GM12878 (cell line): ENCODE measurements at regions not wholly inside any gene's neighbourhood (a gene's known extent, or its start where the extent isn't known, plus 50 kb on each side); places are given as distances from the start of the nearest gene placed in this dataset.

ENCODE experiments used
- CBX5 ChIP-seq: sonication (generic); IDR thresholded peaks from 2 replicates; pipeline ENCODE4 v1.6.1; 2016; ENCODE audit warnings: low read depth, moderate library complexity, mild to moderate bottlenecking, inconsistent platforms
- CEBPB ChIP-seq, 2 experiments: fragments of 150-350 bp in 1 of 2; IDR thresholded peaks; 2 replicates each; pipeline ENCODE4 v1.6.1; 2012 to 2014; ENCODE audit warnings: low read depth in 2 of 2, low read length in 2 of 2, borderline replicate concordance in 1 of 2, inconsistent platforms in 1 of 2
- FOXK2 ChIP-seq: fragments of 450-650 bp; IDR thresholded peaks from 2 replicates; pipeline ENCODE4 v1.6.1; 2017; ENCODE audit warnings: mild to moderate bottlenecking, moderate library complexity
- FOXM1 ChIP-seq: IDR thresholded peaks from 2 replicates; pipeline ENCODE4 v1.6.1; 2012; ENCODE audit warnings: low read depth, mild to moderate bottlenecking, inconsistent platforms, low read length, moderate library complexity
- NR2C1 ChIP-seq: fragments of 450-650 bp; IDR thresholded peaks from 2 replicates; pipeline ENCODE4 v1.6.1; 2017; ENCODE audit warnings: antibody characterized with exemption, mild to moderate bottlenecking, moderate library complexity
- PML ChIP-seq: IDR thresholded peaks from 2 replicates; pipeline ENCODE4 v1.6.1; 2012; ENCODE audit warnings: low read length, inconsistent platforms
- PRDM15 ChIP-seq: fragments of 450-650 bp; formaldehyde crosslinking; IDR thresholded peaks from 2 replicates; pipeline ENCODE4 v1.4.0; 2020; ENCODE audit warnings: mild to moderate bottlenecking, moderate library complexity
- ZNF217 ChIP-seq: fragments of 450-650 bp; IDR thresholded peaks from 2 replicates; pipeline ENCODE4 v1.6.1; 2017; ENCODE audit warnings: antibody characterized with exemption, mild to moderate bottlenecking
- TF ChIP-seq, protein P1 (sequence below): fragments of 150-350 bp; IDR thresholded peaks from 2 replicates; pipeline ENCODE4 v1.6.1; 2016; ENCODE audit warnings: low read depth, low read length
- TF ChIP-seq, protein P2 (sequence below), 3 experiments: IDR thresholded peaks in 2 of 3; conservative IDR thresholded peaks in 1 of 3; 2 replicates each; pipeline ENCODE4 v1.5.1; 2011; ENCODE audit warnings: low read depth in 3 of 3, low read length in 3 of 3, mild to moderate bottlenecking in 3 of 3, control low read depth in 2 of 3, moderate library complexity in 2 of 3, inconsistent platforms in 1 of 3, mixed read lengths in 1 of 3; ENCODE audit not compliant: control insufficient read depth in 2 of 3, insufficient read depth in 1 of 3; ENCODE audit errors: extremely low read depth in 1 of 3
- TF ChIP-seq, protein P3 (sequence below): fragments of 450-650 bp; IDR thresholded peaks from 2 replicates; pipeline ENCODE4 v1.6.1; 2014; ENCODE audit warnings: mild to moderate bottlenecking
- TF ChIP-seq, protein P4 (sequence below): fragments of 450-650 bp; formaldehyde crosslinking; IDR thresholded peaks from 2 replicates; pipeline ENCODE4 v1.5.0; 2022; ENCODE audit warnings: mild to moderate bottlenecking, missing genetic modification characterization
- TF ChIP-seq, protein P5 (sequence below): fragments of 450-650 bp; IDR thresholded peaks from 2 replicates; pipeline ENCODE4 v1.6.1; 2017; ENCODE audit warnings: borderline replicate concordance

GRCh38 chr3:177426878-177427495, 229.7 kb upstream of the TBL1XR1 start (continued):
- TF ChIP-seq, protein P1, sequence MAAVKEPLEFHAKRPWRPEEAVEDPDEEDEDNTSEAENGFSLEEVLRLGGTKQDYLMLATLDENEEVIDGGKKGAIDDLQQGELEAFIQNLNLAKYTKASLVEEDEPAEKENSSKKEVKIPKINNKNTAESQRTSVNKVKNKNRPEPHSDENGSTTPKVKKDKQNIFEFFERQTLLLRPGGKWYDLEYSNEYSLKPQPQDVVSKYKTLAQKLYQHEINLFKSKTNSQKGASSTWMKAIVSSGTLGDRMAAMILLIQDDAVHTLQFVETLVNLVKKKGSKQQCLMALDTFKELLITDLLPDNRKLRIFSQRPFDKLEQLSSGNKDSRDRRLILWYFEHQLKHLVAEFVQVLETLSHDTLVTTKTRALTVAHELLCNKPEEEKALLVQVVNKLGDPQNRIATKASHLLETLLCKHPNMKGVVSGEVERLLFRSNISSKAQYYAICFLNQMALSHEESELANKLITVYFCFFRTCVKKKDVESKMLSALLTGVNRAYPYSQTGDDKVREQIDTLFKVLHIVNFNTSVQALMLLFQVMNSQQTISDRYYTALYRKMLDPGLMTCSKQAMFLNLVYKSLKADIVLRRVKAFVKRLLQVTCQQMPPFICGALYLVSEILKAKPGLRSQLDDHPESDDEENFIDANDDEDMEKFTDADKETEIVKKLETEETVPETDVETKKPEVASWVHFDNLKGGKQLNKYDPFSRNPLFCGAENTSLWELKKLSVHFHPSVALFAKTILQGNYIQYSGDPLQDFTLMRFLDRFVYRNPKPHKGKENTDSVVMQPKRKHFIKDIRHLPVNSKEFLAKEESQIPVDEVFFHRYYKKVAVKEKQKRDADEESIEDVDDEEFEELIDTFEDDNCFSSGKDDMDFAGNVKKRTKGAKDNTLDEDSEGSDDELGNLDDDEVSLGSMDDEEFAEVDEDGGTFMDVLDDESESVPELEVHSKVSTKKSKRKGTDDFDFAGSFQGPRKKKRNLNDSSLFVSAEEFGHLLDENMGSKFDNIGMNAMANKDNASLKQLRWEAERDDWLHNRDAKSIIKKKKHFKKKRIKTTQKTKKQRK: no peak
- TF ChIP-seq CBX5: peak; percentile 100
- TF ChIP-seq, protein P2, sequence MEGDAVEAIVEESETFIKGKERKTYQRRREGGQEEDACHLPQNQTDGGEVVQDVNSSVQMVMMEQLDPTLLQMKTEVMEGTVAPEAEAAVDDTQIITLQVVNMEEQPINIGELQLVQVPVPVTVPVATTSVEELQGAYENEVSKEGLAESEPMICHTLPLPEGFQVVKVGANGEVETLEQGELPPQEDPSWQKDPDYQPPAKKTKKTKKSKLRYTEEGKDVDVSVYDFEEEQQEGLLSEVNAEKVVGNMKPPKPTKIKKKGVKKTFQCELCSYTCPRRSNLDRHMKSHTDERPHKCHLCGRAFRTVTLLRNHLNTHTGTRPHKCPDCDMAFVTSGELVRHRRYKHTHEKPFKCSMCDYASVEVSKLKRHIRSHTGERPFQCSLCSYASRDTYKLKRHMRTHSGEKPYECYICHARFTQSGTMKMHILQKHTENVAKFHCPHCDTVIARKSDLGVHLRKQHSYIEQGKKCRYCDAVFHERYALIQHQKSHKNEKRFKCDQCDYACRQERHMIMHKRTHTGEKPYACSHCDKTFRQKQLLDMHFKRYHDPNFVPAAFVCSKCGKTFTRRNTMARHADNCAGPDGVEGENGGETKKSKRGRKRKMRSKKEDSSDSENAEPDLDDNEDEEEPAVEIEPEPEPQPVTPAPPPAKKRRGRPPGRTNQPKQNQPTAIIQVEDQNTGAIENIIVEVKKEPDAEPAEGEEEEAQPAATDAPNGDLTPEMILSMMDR (IDR thresholded peaks at IDR 0.05 in 2 of 3, conservative IDR thresholded peaks at IDR 0.05 in 1 of 3; ENCODE audit: control insufficient read depth in 2 of 3, extremely low read depth in 1 of 3, insufficient read depth in 1 of 3, low read depth in 3 of 3, low read length in 3 of 3): no peak
- no peak for TF ChIP-seq CEBPB (IDR thresholded peaks at IDR 0.05; ENCODE audit: borderline replicate concordance in 1 of 2, low read depth in 2 of 2, low read length in 2 of 2)
- TF ChIP-seq PML: peak; percentile 37; the same call in 1 of the 2 replicates
- TF ChIP-seq, protein P3, sequence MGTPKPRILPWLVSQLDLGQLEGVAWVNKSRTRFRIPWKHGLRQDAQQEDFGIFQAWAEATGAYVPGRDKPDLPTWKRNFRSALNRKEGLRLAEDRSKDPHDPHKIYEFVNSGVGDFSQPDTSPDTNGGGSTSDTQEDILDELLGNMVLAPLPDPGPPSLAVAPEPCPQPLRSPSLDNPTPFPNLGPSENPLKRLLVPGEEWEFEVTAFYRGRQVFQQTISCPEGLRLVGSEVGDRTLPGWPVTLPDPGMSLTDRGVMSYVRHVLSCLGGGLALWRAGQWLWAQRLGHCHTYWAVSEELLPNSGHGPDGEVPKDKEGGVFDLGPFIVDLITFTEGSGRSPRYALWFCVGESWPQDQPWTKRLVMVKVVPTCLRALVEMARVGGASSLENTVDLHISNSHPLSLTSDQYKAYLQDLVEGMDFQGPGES: no peak
- no peak for TF ChIP-seq PRDM15 (CRISPR knock-in tag)
- no peak for TF ChIP-seq FOXK2
- no peak for TF ChIP-seq NR2C1
- 0 out of 2 replicates have a peak, but pooled peaks have one; percentile 35 for TF ChIP-seq FOXM1
- no peak for TF ChIP-seq ZNF217
- TF ChIP-seq, protein P4, sequence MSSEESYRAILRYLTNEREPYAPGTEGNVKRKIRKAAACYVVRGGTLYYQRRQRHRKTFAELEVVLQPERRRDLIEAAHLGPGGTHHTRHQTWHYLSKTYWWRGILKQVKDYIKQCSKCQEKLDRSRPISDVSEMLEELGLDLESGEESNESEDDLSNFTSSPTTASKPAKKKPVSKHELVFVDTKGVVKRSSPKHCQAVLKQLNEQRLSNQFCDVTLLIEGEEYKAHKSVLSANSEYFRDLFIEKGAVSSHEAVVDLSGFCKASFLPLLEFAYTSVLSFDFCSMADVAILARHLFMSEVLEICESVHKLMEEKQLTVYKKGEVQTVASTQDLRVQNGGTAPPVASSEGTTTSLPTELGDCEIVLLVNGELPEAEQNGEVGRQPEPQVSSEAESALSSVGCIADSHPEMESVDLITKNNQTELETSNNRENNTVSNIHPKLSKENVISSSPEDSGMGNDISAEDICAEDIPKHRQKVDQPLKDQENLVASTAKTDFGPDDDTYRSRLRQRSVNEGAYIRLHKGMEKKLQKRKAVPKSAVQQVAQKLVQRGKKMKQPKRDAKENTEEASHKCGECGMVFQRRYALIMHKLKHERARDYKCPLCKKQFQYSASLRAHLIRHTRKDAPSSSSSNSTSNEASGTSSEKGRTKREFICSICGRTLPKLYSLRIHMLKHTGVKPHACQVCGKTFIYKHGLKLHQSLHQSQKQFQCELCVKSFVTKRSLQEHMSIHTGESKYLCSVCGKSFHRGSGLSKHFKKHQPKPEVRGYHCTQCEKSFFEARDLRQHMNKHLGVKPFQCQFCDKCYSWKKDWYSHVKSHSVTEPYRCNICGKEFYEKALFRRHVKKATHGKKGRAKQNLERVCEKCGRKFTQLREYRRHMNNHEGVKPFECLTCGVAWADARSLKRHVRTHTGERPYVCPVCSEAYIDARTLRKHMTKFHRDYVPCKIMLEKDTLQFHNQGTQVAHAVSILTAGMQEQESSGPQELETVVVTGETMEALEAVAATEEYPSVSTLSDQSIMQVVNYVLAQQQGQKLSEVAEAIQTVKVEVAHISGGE (CRISPR knock-in tag): no peak
- TF ChIP-seq, protein P5, sequence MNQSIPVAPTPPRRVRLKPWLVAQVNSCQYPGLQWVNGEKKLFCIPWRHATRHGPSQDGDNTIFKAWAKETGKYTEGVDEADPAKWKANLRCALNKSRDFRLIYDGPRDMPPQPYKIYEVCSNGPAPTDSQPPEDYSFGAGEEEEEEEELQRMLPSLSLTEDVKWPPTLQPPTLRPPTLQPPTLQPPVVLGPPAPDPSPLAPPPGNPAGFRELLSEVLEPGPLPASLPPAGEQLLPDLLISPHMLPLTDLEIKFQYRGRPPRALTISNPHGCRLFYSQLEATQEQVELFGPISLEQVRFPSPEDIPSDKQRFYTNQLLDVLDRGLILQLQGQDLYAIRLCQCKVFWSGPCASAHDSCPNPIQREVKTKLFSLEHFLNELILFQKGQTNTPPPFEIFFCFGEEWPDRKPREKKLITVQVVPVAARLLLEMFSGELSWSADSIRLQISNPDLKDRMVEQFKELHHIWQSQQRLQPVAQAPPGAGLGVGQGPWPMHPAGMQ: no peak
